ENCODE measurements at regions not wholly inside any gene's neighbourhood (a gene's known extent, or its start where the extent isn't known, plus 50 kb on each side); places are given as distances from the start of the nearest gene placed in this dataset.

DNA sequence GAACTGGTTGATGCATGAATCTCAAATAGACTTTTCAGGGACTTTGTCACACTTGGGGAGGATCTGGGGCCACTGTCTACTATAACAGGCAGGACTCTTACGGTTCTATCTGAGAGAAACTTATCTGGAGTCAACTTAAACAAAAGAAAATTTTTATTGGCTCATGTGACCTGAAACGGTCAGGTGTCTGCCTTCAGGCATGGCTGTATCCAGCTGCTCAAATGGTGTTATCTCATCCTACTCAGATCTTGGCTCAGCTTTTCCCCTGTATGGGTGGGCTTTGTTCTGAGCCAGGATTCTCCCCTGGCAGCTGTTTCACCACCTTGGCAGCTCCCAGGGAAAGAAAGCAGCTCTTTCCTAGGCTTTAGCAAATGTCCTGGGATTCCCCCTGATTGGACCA, 183.2 kb upstream of the MYL2 start:
- DNase-seq (ENCODE audit: low read depth), result no peak
- no peak overlapping the region for H3K4me3 ChIP-seq (ENCODE audit: low read depth, low read length)

GRCh38 chr12:111102102-111102739, 181.8 kb upstream of the MYL2 start:
- H3K4me3 ChIP-seq (ENCODE audit: low read depth, low read length), result no peak overlapping the region
- no peak for DNase-seq (ENCODE audit: low read depth)

DNA sequence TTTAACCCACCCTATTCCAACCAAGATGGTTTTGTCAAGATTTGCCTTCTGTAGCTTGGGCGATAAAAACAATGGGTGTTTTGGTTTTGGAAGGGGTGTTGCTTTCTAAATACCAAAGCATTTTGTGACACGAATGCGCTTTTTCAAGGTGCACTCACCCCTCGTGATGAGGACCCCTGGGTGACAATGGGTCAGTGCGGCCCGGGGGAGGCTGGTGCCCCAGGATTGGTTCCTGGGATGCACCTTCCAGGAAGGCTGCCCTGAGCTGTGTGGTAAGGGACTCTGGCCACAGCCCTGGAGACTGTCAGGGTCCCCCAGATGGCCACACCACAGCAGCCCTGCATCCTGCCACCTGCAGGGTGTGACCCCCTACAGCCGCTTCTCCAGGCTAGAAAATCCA, 180.6 kb upstream of the MYL2 start:
- H3K4me3 ChIP-seq (ENCODE audit: low read depth, low read length), result no peak overlapping the region
- DNase-seq (ENCODE audit: low read depth), result no peak

- H3K4me3 ChIP-seq (ENCODE audit: low read depth, low read length), result no peak overlapping the region
- no peak for DNase-seq (ENCODE audit: low read depth)
Observed at GRCh38 chr12:111100554-111100953, 180.2 kb upstream of the MYL2 start.

GRCh38 chr12:111100003-111100402, 179.6 kb upstream of the MYL2 start:
- DNase-seq (ENCODE audit: low read depth), result no peak
- no peak overlapping the region for H3K4me3 ChIP-seq (ENCODE audit: low read depth, low read length)

DNA sequence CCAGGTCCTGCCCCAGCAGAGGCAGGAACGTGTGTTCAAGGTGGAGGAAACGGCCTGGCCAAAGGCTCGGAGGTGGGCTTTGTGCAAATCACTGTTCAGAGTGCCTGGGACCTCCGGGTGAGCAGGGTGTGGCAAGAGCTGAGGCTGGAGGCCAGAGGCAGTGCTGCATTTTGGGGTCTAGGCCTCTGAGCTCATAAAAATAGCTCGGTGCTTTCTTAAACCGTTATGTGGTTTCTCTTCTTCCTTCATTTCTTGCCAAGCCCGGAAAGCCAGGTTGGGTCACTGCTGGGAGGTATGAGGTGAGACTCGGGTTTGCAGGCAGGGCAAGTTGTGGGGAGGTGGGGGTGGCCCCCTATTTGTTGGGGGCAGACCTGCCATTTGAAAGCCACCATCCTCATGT, 178.8 kb upstream of the MYL2 start:
- DNase-seq (ENCODE audit: low read depth), result no peak
- no peak overlapping the region for H3K4me3 ChIP-seq (ENCODE audit: low read depth, low read length)

DNA sequence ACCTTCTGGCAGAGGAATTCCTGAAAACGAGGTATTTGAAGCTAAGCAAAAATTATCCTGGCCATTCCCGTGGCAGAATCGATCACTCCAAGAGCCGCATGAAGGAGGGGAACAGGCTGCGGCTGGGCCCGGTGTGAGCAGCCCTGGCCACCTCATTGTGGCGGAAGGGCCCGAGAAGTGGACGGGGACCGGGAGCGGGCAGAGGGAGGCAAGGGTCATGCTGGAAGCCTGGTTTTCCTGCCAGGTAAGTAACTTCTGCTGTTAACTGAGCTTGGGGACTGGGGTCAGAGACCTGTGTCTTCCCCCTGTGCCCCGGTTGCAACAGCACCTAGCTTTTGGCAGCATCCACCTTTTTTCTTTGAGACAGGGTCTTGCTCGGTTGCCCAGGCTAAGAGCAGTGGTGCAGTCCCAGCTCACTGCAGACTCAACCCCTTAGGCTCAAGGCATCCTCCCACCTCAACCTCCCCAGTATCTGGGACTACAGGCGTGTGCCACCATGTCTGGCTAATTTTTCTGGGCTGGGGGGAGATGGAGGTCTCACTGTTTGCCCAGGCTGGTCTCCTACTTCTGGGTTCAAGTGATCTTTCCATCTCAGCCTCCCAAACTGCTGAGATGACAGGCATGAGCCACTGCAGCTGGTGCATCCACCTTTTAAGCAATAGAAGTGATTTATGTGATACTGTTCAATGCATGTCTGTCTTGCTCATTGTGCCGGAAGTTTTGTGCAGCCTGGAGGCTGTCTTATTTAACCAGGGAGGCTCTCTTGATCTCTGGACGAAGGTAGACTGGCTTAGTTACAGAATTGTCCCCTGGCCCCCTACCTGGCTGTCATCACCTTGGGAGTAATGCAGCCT, 174.0 kb upstream of the MYL2 start:
- DNase-seq (ENCODE audit: low read depth), result no peak
- H3K4me3 ChIP-seq (ENCODE audit: low read depth, low read length), result no peak overlapping the region

DNA sequence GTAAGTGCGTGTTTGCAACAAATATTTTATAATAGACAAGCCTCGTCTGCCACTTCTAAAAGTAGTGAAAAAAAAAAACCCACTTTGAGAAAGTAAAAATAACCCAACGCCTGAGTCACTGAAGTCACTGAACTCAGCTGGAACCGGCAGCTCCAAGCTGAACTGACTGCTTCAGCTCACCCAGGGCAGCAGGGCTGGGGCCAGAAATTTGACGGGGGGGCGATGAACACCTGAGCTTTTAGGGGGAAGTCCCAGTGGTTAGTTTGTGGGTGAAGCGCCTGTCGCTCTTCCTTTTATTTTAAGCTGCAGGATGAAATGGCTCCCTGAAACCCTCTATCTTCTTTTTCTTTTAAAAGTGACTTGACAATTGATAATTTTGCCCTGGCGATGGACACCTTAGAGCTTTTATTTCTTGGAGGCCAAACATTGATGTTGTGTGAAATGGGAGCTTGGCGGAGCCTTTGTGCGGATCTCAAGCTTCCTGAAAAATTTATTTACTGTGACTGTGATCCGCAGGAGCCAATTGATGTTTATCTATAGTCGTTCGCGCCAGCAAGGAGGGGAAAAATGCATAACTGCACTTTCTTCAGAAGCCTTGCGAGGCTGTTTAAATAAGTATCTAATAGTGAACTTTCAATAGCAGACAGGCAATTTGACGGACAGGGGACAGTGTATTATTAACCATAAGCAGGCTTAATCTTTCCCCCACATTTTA, 173.2 kb upstream of the MYL2 start:
- DNase-seq (ENCODE audit: low read depth), result no peak
- H3K4me3 ChIP-seq (ENCODE audit: low read depth, low read length), result no peak overlapping the region

DNA sequence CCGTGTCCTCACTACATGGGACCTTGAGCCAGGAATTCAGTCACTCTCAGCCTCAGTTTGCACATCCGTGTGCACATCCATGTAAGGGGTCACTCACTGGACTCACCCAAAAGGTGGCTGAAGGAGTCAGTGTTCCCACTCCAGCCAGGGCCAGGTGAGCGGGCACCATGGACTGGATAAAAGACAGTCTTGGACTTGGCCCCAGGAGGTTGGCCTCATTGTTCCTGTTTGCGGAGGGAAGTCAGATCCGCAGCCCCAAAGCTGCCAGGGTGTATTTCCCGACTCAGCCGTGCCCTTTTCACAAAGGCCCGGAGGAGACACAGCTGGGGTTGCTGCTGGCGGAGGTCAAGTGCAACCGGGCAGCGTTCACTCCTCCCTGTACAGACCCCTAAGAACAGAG, 170.7 kb upstream of the MYL2 start:
- no peak overlapping the region for H3K4me3 ChIP-seq (ENCODE audit: low read depth, low read length)
- no peak for DNase-seq (ENCODE audit: low read depth)

DNA sequence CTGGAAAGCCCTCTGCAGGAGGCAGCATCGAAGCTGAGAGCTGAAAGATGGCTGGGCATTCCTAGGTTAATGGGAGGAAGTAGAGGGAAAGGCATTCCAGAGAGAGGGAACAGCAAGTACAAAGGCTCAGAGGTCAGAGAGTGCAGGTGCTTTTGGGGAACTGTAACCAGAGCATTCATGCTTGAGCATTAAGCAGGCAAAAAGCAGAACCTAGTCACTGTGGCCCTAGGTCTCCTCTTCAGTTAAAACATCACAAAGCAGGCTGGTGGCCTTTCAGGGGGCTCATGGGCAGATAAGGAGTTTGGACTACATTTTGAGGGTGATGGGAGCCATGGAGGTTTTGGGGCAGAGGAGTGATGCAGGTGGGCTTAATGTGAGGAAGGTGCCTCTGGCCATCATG, 169.2 kb upstream of the MYL2 start:
- no peak for DNase-seq (ENCODE audit: low read depth)
- no peak overlapping the region for H3K4me3 ChIP-seq (ENCODE audit: low read depth, low read length)

- H3K4me3 ChIP-seq (ENCODE audit: low read depth, low read length), result no peak overlapping the region
- DNase-seq (ENCODE audit: low read depth), result no peak
Observed at GRCh38 chr12:111088409-111088808, 168.0 kb upstream of the MYL2 start.

GRCh38 chr12:111086947-111087700, 166.7 kb upstream of the MYL2 start:
- no peak for DNase-seq (ENCODE audit: low read depth)
- no peak overlapping the region for H3K4me3 ChIP-seq (ENCODE audit: low read depth, low read length)

- no peak for DNase-seq (ENCODE audit: low read depth)
Observed at GRCh38 chr12:111085096-111085495, 164.7 kb upstream of the MYL2 start.

DNA sequence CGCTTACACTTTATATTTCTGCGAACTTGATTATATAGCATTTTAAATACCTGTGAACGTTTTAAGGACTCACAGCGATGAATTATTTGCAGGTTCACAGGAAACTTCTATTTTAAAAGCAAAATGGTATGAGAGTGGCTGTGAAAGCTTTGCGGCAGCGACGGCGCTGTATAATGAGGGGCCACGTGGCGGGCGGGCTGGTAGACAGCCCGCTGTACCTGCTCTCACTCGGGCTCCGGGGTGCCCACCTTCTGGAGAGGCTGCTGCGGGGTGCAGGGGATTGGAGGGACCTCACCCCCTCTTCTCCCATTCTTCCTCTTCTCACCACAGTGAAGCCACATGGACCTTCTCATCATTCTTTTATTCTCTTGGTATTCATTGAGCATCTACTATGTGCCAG, 164.2 kb upstream of the MYL2 start:
- H3K4me3 ChIP-seq (ENCODE audit: low read depth, low read length), result no peak overlapping the region
- DNase-seq (ENCODE audit: low read depth), result no peak

More at GRCh38 chr12:111085096-111085495, 164.7 kb upstream of the MYL2 start:
- no peak overlapping the region for H3K4me3 ChIP-seq (ENCODE audit: low read depth, low read length)

- no peak for DNase-seq (ENCODE audit: low read depth)
- H3K4me3 ChIP-seq (ENCODE audit: low read depth, low read length), result no peak overlapping the region
Observed at GRCh38 chr12:111084158-111084557, 163.8 kb upstream of the MYL2 start.

DNA sequence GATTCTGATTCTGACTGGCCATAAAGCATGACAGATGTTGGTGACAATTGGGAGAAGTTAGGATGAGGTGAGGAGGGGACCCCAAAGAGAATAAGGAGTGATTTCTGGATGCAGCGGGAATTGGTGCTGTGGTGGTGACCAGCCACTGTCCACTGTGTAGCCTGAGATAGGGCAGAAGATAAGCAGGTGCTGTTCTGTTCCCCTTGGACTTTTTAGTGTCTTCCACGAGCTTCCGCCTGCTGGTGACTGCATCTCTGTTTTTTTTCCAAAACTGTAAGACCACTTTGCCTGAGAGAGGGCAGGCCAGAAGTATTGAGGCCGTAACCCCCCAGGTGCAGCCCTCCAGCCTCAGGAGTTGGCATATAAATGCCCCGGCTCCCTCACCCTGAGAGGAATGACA, 161.2 kb upstream of the MYL2 start:
- H3K4me3 ChIP-seq (ENCODE audit: low read depth, low read length), result no peak overlapping the region
- DNase-seq (ENCODE audit: low read depth), result no peak

GRCh38 chr12:111078731-111079130, 158.4 kb upstream of the MYL2 start:
- DNase-seq (ENCODE audit: low read depth), result no peak

DNA sequence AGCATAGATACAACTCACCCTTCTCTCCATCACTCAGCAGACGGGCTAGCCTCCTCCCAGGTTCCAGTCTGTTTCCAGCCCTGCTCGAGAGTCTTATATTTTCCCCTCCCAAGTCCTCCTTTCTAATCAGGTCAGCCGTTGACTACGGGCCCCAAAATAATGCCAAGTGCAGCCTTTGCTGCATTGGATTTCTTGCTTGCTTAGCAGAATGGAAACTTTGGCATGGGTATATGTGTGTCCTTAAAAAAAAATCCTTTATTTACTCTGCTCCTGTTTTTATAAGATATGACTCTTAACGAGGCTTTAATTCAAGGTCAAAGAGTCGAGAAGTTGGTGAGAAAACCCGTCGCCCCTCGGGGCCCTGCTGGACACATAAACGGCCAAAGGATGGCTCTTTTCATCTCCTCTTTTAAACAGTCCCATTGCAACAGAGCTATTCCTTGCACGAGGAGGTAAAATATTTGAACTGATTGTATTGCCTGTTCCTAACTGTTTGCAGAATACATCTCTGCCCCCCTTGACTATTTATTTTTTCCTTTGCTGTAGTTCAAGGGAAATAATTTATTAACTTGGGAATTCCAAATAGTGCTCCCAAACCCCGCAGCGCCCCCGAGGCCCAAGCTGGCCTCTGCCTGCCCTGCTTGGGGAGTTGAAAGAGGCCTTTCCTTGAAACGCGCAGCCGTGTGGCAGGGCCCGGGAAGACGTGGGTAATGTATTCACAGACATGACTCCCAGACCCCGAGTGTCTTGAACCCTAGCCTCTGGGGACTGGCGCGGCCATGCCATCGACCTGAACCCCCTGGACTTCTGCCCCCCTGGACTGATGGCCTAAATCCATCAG, 156.5 kb upstream of the MYL2 start:
- no peak overlapping the region for H3K4me3 ChIP-seq (ENCODE audit: low read depth, low read length)
- DNase-seq (ENCODE audit: low read depth), result no peak

More at GRCh38 chr12:111078731-111079130, 158.4 kb upstream of the MYL2 start:
- no peak overlapping the region for H3K4me3 ChIP-seq (ENCODE audit: low read depth, low read length)

DNA sequence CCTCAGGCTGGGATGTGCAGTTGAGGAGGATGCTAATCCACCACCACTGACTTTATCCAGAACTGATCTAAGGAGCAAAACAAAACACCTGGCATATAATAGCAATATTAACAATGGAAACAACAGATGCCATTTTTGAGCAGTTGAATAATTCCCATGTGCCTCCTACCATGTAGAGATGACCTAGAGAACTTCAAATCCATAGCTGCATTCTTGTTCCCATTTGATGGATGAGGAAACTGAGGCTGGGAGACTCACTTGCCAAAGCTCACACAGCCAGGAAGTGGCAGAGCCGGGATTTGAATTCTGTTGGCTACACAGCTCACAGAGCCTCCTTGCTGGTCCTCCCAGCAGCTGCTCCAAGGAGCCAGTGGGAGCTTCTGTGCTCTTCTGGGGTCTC, 155.8 kb upstream of the MYL2 start:
- no peak overlapping the region for H3K4me3 ChIP-seq (ENCODE audit: low read depth, low read length)
- no peak for DNase-seq (ENCODE audit: low read depth)

Measured in skeletal muscle cell (primary cell).